ENCODE measurements at regions not wholly inside any gene's neighbourhood (a gene's known extent, or its start where the extent isn't known, plus 50 kb on each side); places are given as distances from the start of the nearest gene placed in this dataset.

GRCh38 chr2:12338946-12339697, 377.6 kb upstream of the TRIB2 start:
- H3K4me3 ChIP-seq (ENCODE audit: low read length): no peak overlapping the region
- TF ChIP-seq, protein P1, sequence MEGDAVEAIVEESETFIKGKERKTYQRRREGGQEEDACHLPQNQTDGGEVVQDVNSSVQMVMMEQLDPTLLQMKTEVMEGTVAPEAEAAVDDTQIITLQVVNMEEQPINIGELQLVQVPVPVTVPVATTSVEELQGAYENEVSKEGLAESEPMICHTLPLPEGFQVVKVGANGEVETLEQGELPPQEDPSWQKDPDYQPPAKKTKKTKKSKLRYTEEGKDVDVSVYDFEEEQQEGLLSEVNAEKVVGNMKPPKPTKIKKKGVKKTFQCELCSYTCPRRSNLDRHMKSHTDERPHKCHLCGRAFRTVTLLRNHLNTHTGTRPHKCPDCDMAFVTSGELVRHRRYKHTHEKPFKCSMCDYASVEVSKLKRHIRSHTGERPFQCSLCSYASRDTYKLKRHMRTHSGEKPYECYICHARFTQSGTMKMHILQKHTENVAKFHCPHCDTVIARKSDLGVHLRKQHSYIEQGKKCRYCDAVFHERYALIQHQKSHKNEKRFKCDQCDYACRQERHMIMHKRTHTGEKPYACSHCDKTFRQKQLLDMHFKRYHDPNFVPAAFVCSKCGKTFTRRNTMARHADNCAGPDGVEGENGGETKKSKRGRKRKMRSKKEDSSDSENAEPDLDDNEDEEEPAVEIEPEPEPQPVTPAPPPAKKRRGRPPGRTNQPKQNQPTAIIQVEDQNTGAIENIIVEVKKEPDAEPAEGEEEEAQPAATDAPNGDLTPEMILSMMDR (IDR thresholded peaks at IDR 0.05; ENCODE audit: insufficient read depth, low read depth, low read length, missing control alignments): no peak
- DNase-seq (ENCODE audit: low read depth): no peak

- TF ChIP-seq, protein P1 (IDR thresholded peaks at IDR 0.05; ENCODE audit: insufficient read depth, low read depth, low read length, missing control alignments): no peak
- DNase-seq (ENCODE audit: low read depth): no peak
- H3K4me3 ChIP-seq (ENCODE audit: low read length): no peak overlapping the region
These were observed 376.6 kb upstream of the TRIB2 start for GRCh38 chr2:12340164-12340563.

DNA sequence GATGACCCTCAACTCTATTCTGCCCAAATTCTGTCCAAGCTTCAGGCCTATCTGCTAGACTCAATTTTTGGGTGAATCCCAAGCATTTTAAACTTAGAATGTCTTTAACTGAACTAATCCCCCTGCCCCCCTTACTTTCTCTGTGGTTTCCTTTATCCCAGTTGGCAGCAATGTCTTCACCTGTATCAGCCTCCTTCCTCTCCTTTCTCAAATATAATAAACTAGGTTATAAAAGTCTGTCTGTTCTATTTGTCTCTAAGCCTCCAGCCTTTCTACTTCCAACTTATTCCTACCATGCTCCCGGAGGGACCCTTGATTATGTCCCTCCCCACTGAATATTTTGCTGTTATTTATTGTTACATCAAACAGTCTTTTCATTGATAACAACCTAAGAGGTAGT, 375.5 kb upstream of the TRIB2 start:
- H3K4me3 ChIP-seq (ENCODE audit: low read length): no peak overlapping the region
- DNase-seq (ENCODE audit: low read depth): no peak
- TF ChIP-seq, protein P1 (IDR thresholded peaks at IDR 0.05; ENCODE audit: insufficient read depth, low read depth, low read length, missing control alignments): no peak

GRCh38 chr2:12341920-12342319, 374.8 kb upstream of the TRIB2 start:
- TF ChIP-seq, protein P1 (IDR thresholded peaks at IDR 0.05; ENCODE audit: insufficient read depth, low read depth, low read length, missing control alignments): no peak
- H3K4me3 ChIP-seq (ENCODE audit: low read length): no peak overlapping the region
- peak; percentile 66 for DNase-seq (ENCODE audit: low read depth)

GRCh38 chr2:12343141-12343540, 373.6 kb upstream of the TRIB2 start:
- TF ChIP-seq, protein P1 (IDR thresholded peaks at IDR 0.05; ENCODE audit: insufficient read depth, low read depth, low read length, missing control alignments): no peak
- no peak for DNase-seq (ENCODE audit: low read depth)
- no peak overlapping the region for H3K4me3 ChIP-seq (ENCODE audit: low read length)

DNA sequence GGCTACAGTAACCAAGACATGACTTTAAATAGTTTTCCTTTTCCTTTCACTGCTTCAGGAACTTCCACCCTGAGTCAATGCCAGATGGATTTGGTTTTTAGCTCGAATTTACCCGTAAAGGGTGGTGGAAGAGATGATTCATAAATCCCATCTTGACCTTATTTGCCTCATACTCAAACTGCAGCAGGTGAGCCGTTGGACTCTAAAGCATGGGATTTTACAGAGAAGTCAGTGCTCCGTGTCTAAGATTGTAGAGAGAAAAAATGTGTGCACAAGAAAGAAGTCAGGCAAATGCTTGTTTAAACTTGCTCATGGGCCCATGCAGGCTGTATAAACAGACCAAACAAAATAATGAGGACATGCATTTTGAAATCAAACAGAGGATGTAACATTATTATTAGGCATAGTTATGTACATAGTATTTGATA, 369.7 kb upstream of the TRIB2 start:
- DNase-seq (ENCODE audit: low read depth): peak; percentile 93
- TF ChIP-seq, protein P1 (IDR thresholded peaks at IDR 0.05; ENCODE audit: insufficient read depth, low read depth, low read length, missing control alignments): no peak
- H3K4me3 ChIP-seq (ENCODE audit: low read length): no peak overlapping the region

GRCh38 chr2:12348216-12348615, 368.5 kb upstream of the TRIB2 start:
- peak; percentile 72 for DNase-seq (ENCODE audit: low read depth)
- no peak overlapping the region for H3K4me3 ChIP-seq (ENCODE audit: low read length)
- TF ChIP-seq, protein P1 (IDR thresholded peaks at IDR 0.05; ENCODE audit: insufficient read depth, low read depth, low read length, missing control alignments): no peak
